HCT116 (cell line): ENCODE measurements at regions not wholly inside any gene's neighbourhood (a gene's known extent, or its start where the extent isn't known, plus 50 kb on each side); places are given as distances from the start of the nearest gene placed in this dataset.
"Not testable (repeated sequence)": the region's sequence is repeated elsewhere in the genome, so short reads cannot be mapped to it uniquely, and the experiment has no call there.

Experiments used
- ATAC-seq: fragments of 200-7000 bp; cut with Tn5 transposase; 2 replicates; pipeline ENCODE4 v1.9.1; 2020; ENCODE audit warnings: mild to moderate bottlenecking, moderate library complexity
- BruUV-seq: library from RNA; stranded (reverse); fragments of 400-500 nt; replicated peaks from 2 replicates; lab custom pipeline; 2021; lab: Mats Ljungman, UMichigan
- CTCF ChIA-PET: fragments of 300-600 bp; sonication (Branson Sonifier 250); formaldehyde crosslinking; loops from one replicate; lab custom pipeline; 2021; ENCODE audit warnings: antibody characterized with exemption; lab: Charles Lee
- POLR2A ChIA-PET: fragments of 300-600, 350-600 bp; sonication (Branson Sonifier 250); formaldehyde crosslinking; loops from one replicate; lab custom pipeline; 2021; ENCODE audit warnings: antibody characterized with exemption; lab: Charles Lee
- RAD21 ChIA-PET, 2 experiments: fragments of 300-600 bp; sonication (Branson Sonifier 250); formaldehyde crosslinking; loops; one replicate each; lab custom pipeline; 2023; ENCODE audit warnings: low total read pairs in 2 of 2; ENCODE audit not compliant: uncharacterized antibody in 2 of 2, unreplicated experiment in 2 of 2, low non-redundant PET in 1 of 2; lab: Charles Lee
- DNase-seq: peaks from one replicate; pipeline ENCODE4 v3.0.0-alpha.2; 2010; ENCODE audit warnings: low read depth, low spot score
- H2AFZ ChIP-seq: fragments of 200-600 bp; shearing (Covaris generic), sonication (generic); 2 replicates; pipeline ENCODE4 v1.6.1; 2017; ENCODE audit warnings: low read depth, mixed run types, mixed read lengths, antibody characterized with exemption, low read length; ENCODE audit not compliant: poor library complexity, severe bottlenecking
- H3K27ac ChIP-seq: 2 replicates; pipeline ENCODE4 v1.5.1; 2012; ENCODE audit warnings: low read depth, low read length
- H3K27me3 ChIP-seq: fragments of 200-600 bp; sonication (generic); 2 replicates; pipeline ENCODE4 v1.6.1; 2016; ENCODE audit warnings: mixed run types, low read length, mixed read lengths; ENCODE audit not compliant: insufficient read depth
- H3K36me3 ChIP-seq, 2 experiments: fragments of 200-500 bp in 1 of 2; fragments of 200-600 bp in 1 of 2; sonication (Bioruptor generic) in 1 of 2; sonication (generic) in 1 of 2; 2 replicates each; pipeline versions ENCODE4 v1.5.1 to v1.6.1; 2014 to 2016; ENCODE audit warnings: low read length in 2 of 2, inconsistent platforms in 1 of 2, mixed read lengths in 1 of 2, mixed run types in 1 of 2; ENCODE audit not compliant: insufficient read depth in 2 of 2, control insufficient read depth in 1 of 2
- H3K4me1 ChIP-seq, 2 experiments: fragments of 200-600 bp in 1 of 2; sonication (generic) in 1 of 2; 2 replicates each; pipeline versions ENCODE4 v1.5.1 to v1.6.1; 2012 to 2017; ENCODE audit warnings: low read length in 2 of 2, inconsistent platforms in 1 of 2, mild to moderate bottlenecking in 1 of 2, mixed read lengths in 1 of 2, mixed run types in 1 of 2, moderate library complexity in 1 of 2; ENCODE audit not compliant: insufficient read depth in 2 of 2, control insufficient read depth in 1 of 2
- H3K4me2 ChIP-seq: fragments of 200-600 bp; sonication (generic); 2 replicates; pipeline ENCODE4 v1.6.1; 2017; ENCODE audit warnings: mixed run types, low read length, mixed read lengths
- H3K4me3 ChIP-seq, 2 experiments: fragments of 200-600 bp in 1 of 2; sonication (generic) in 1 of 2; replicated peaks in 1 of 2; 2 replicates each; pipeline ENCODE4 v1.5.1; 2011 to 2016; ENCODE audit warnings: low read length in 2 of 2, control low read depth in 1 of 2, low read depth in 1 of 2, mild to moderate bottlenecking in 1 of 2, mixed read lengths in 1 of 2, mixed run types in 1 of 2
- H3K79me2 ChIP-seq: fragments of 200-600 bp; sonication (generic); 2 replicates; pipeline ENCODE4 v1.6.1; 2017; ENCODE audit warnings: mild to moderate bottlenecking, mixed run types, low read length, moderate library complexity, mixed read lengths; ENCODE audit not compliant: insufficient read depth
- H3K9ac ChIP-seq: fragments of 200-600 bp; sonication (generic); 2 replicates; pipeline ENCODE4 v1.6.1; 2016; ENCODE audit warnings: low read length, mixed read lengths
- H3K9me2 ChIP-seq: fragments of 200-600 bp; sonication (generic), shearing (Covaris generic); 2 replicates; pipeline ENCODE4 v1.6.1; 2017; ENCODE audit warnings: mixed run types, mild to moderate bottlenecking, moderate library complexity; ENCODE audit not compliant: insufficient read depth
- H3K9me3 ChIP-seq, 2 experiments: fragments of 200-500 bp in 1 of 2; fragments of 200-600 bp in 1 of 2; sonication (Bioruptor generic) in 1 of 2; sonication (generic) in 1 of 2; 2 replicates each; pipeline ENCODE4 v1.6.1; 2014 to 2017; ENCODE audit warnings: low read length in 2 of 2, mixed read lengths in 2 of 2, inconsistent platforms in 1 of 2, low read depth in 1 of 2, mild to moderate bottlenecking in 1 of 2, mixed run types in 1 of 2, moderate library complexity in 1 of 2; ENCODE audit not compliant: control insufficient read depth in 1 of 2, insufficient read depth in 1 of 2
- H4K20me1 ChIP-seq: fragments of 200-600 bp; sonication (generic), shearing (Covaris generic); 2 replicates; pipeline ENCODE4 v1.6.1; 2017; ENCODE audit warnings: mixed run types, mild to moderate bottlenecking, moderate library complexity; ENCODE audit not compliant: insufficient read depth
- intact Hi-C: fragments of 100-400 bp; cut with micrococcal nuclease; formaldehyde crosslinking; loops from 2 replicates; pipeline ENCODE4 v1.10.0; 2022

DNA sequence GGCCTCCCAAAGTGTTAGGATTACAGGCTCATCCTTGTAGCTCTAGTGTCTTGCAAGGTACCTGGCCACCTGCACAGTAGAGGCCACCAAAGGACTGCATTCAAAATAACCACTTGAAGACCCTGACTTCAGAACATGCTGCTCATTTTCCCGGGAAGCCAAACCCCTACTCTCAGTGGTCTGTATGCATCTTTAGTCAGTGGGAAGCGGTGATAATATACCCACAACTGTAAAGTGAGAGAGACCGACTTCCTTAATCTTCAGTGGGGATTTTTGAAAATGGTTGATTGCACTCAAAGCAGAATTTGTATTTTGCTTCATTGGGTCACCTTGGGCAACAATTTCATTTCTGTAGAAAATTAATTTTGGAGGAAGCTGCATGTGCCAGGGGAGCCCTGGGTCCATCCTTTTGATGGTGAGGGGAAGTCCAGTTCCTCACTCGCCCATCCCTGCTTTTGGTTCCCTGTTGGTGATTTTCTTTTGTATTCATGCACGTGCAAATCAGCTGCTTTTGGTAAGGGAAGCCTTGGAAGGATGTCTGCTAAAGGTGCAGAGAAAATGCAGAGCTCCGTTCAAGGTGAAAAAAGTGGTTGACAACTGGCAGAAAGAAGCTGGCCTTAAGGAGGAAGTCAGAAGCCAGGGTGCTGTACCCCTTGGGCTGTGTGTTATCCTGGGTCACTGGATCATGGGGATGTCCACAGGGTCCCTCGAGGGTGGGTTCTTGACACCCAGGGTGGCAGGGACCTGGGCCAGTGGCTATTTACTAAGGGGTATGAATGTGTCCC is 59.5 kb downstream of the NPIPB11 start:
- H3K27ac ChIP-seq, H3K9ac ChIP-seq, H4K20me1 ChIP-seq, H3K4me3 ChIP-seq, POLR2A ChIA-PET, H3K36me3 ChIP-seq, RAD21 ChIA-PET, DNase-seq, H3K9me2 ChIP-seq, ATAC-seq, H3K4me1 ChIP-seq, H3K4me2 ChIP-seq, H2AFZ ChIP-seq, BruUV-seq, H3K27me3 ChIP-seq, H3K79me2 ChIP-seq, intact Hi-C loops, H3K9me3 ChIP-seq, CTCF ChIA-PET: not testable (repeated sequence)

DNA sequence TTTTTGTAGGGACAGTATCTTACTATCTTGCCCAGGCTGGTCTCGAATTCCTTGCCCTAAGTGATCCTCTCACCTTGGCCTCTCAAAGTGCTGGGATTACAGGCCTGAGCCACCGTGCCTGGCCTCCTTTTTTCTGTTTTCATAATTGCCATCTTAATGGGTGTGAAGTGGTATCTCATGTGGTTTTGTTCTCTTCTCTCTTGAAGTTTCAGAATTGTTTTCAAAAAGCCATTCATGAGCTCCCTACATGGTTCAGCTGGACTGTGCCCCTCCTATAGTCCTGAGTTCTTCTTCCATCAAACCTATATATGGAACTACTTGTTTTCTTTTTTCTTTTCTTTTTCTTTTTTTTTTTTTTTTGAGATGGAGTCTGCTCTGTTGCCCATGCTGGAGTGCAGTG is 60.3 kb downstream of the NPIPB11 start:
- H3K27ac ChIP-seq, H3K27me3 ChIP-seq, RAD21 ChIA-PET, H3K9me3 ChIP-seq, ATAC-seq, POLR2A ChIA-PET, H4K20me1 ChIP-seq, H3K79me2 ChIP-seq, BruUV-seq, H3K4me1 ChIP-seq, H3K4me2 ChIP-seq, H2AFZ ChIP-seq, H3K4me3 ChIP-seq, H3K9me2 ChIP-seq, intact Hi-C loops, DNase-seq, H3K9ac ChIP-seq, CTCF ChIA-PET, H3K36me3 ChIP-seq: not testable (repeated sequence)

DNA sequence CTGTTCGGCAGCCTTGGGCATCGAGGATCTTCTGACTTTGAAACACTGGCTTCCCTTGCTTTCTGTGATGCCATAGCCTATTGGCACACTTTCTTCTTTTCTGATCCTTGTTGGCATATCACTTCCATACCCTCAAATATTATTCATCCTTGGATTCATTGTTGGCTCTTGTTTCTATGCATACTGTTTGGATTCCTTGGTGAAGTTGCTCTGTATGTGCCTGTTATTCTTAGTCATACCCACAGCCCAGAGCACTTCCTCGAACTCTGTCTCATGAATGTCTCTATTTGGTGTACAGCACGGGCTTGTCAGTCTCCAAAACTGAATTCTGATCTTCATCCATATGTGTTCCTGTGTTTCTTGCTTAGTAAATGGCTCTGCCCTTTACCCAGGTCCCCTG is 63.6 kb downstream of the NPIPB11 start:
- BruUV-seq, ATAC-seq, intact Hi-C loops, POLR2A ChIA-PET, H2AFZ ChIP-seq, H3K36me3 ChIP-seq, H3K9me2 ChIP-seq, H3K4me2 ChIP-seq, H3K9ac ChIP-seq, H3K4me3 ChIP-seq, H3K9me3 ChIP-seq, H3K27me3 ChIP-seq, H3K27ac ChIP-seq, CTCF ChIA-PET, H3K4me1 ChIP-seq, DNase-seq, RAD21 ChIA-PET, H3K79me2 ChIP-seq, H4K20me1 ChIP-seq: not testable (repeated sequence)

DNA sequence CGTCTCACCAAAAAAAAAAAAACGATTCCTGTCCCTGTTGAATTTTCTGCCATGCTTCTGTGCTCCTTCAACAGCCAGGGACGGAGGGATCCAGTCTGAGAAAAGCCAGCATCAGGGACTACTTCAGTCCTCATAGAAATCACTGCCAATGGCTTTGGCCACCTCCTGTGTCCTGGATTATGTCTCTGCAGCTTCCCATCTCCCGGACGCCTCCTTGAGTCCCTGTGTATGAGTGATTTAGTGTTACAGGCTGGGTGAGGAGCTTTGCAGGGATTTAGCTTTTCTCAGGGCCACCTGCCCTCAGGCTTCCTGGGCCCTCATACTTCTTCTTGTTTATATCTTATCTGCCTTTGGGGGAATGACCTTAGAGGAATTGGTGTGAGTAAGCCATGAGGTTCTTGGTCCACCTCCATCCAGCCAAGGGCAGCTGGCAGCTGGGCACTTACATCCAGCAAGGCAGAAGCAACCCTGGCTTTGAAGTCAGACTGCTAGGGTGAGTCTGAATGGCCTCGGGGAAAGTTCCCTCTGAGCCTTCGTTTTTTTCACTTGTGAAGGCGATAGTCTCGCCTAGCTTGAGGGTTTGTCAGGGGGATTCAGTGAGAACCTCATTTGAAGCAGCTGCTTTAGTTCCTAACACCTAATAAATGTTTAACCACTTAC is 65.6 kb downstream of the NPIPB11 start:
- DNase-seq, H3K4me1 ChIP-seq, H3K4me2 ChIP-seq, RAD21 ChIA-PET, H3K9me3 ChIP-seq, CTCF ChIA-PET, H3K9me2 ChIP-seq, H3K27me3 ChIP-seq, H3K27ac ChIP-seq, H3K36me3 ChIP-seq, ATAC-seq, H2AFZ ChIP-seq, H3K79me2 ChIP-seq, BruUV-seq, H3K4me3 ChIP-seq, H3K9ac ChIP-seq, POLR2A ChIA-PET, intact Hi-C loops, H4K20me1 ChIP-seq: not testable (repeated sequence)
